H9 (cell line): ENCODE measurements at regions not wholly inside any gene's neighbourhood (a gene's known extent, or its start where the extent isn't known, plus 50 kb on each side); places are given as distances from the start of the nearest gene placed in this dataset.

ENCODE experiments used
- DNase-seq: peaks from one replicate; pipeline ENCODE4 v3.0.0-alpha.2; 2017
- H2AFZ ChIP-seq: one replicate; pipeline ENCODE4 v1.6.1; 2013; ENCODE audit warnings: mild to moderate bottlenecking, low read length, control low read depth, moderate library complexity
- H2AK5ac ChIP-seq: 2 replicates; pipeline ENCODE4 v1.6.1; 2013; ENCODE audit warnings: low read length, control low read depth, mixed read lengths; ENCODE audit not compliant: insufficient read length
- H2BK120ac ChIP-seq: one replicate; pipeline ENCODE4 v1.6.1; 2013; ENCODE audit warnings: low read depth, mild to moderate bottlenecking, low read length, control low read depth, inconsistent platforms; ENCODE audit not compliant: poor library complexity, severe bottlenecking
- H2BK12ac ChIP-seq: 2 replicates; pipeline ENCODE4 v1.6.1; 2013; ENCODE audit warnings: low read length, control low read depth, mixed read lengths, low read depth; ENCODE audit not compliant: insufficient read length
- H2BK15ac ChIP-seq: 2 replicates; pipeline ENCODE4 v1.6.1; 2013; ENCODE audit warnings: low read depth, low read length, control low read depth
- H2BK20ac ChIP-seq: one replicate; pipeline ENCODE4 v1.6.1; 2013; ENCODE audit warnings: low read depth, mild to moderate bottlenecking, low read length, control low read depth, inconsistent platforms; ENCODE audit not compliant: poor library complexity, severe bottlenecking
- H2BK5ac ChIP-seq: 2 replicates; pipeline ENCODE4 v1.6.1; 2013; ENCODE audit warnings: low read length, control low read depth, mixed read lengths; ENCODE audit not compliant: insufficient read length
- H3K14ac ChIP-seq: 2 replicates; pipeline ENCODE4 v1.6.1; 2013; ENCODE audit warnings: low read length, control low read depth; ENCODE audit not compliant: insufficient read depth
- H3K18ac ChIP-seq: 2 replicates; pipeline ENCODE4 v1.6.1; 2013; ENCODE audit warnings: low read depth, mild to moderate bottlenecking, mixed read lengths, low read length, control low read depth; ENCODE audit not compliant: insufficient read length
- H3K23ac ChIP-seq: 2 replicates; pipeline ENCODE4 v1.6.1; 2013; ENCODE audit warnings: low read length, control low read depth, mixed read lengths, low read depth; ENCODE audit not compliant: insufficient read length
- H3K23me2 ChIP-seq: 2 replicates; pipeline ENCODE4 v1.6.1; 2013; ENCODE audit warnings: low read depth, mild to moderate bottlenecking, mixed read lengths, low read length, control low read depth; ENCODE audit not compliant: insufficient read length, poor library complexity, severe bottlenecking
- H3K27ac ChIP-seq: 2 replicates; pipeline ENCODE4 v1.5.1; 2013; ENCODE audit warnings: low read length, control low read depth, mixed read lengths, low read depth; ENCODE audit not compliant: insufficient read length
- H3K27me3 ChIP-seq: 2 replicates; pipeline ENCODE4 v1.6.1; 2013; ENCODE audit warnings: low read length, control low read depth, inconsistent platforms; ENCODE audit not compliant: insufficient read depth
- H3K4ac ChIP-seq: 2 replicates; pipeline ENCODE4 v1.6.1; 2013; ENCODE audit warnings: low read depth, mild to moderate bottlenecking, control low read depth, inconsistent platforms, low read length, moderate library complexity
- H3K4me1 ChIP-seq: 2 replicates; pipeline ENCODE4 v1.6.1; 2013; ENCODE audit warnings: low read length, control low read depth, inconsistent platforms; ENCODE audit not compliant: insufficient read depth
- H3K4me2 ChIP-seq: 2 replicates; pipeline ENCODE4 v1.6.1; 2013; ENCODE audit warnings: low read length, control low read depth, mixed read lengths; ENCODE audit not compliant: insufficient read length, insufficient read depth
- H3K56ac ChIP-seq: 2 replicates; pipeline ENCODE4 v1.6.1; 2013; ENCODE audit warnings: low read depth, mild to moderate bottlenecking, mixed read lengths, low read length, control low read depth; ENCODE audit not compliant: insufficient read length
- H3K79me1 ChIP-seq: 2 replicates; pipeline ENCODE4 v1.6.1; 2013; ENCODE audit warnings: low read depth, mild to moderate bottlenecking, moderate library complexity, low read length, control low read depth, inconsistent platforms; ENCODE audit not compliant: insufficient read depth, poor library complexity, severe bottlenecking
- H3K79me2 ChIP-seq: 2 replicates; pipeline ENCODE4 v1.6.1; 2013; ENCODE audit warnings: low read length, control low read depth, inconsistent platforms; ENCODE audit not compliant: insufficient read depth
- H3K9ac ChIP-seq: 2 replicates; pipeline ENCODE4 v1.6.1; 2013; ENCODE audit warnings: low read length, control low read depth, mixed read lengths; ENCODE audit not compliant: insufficient read length; ENCODE audit errors: extremely low read depth
- H3K9me3 ChIP-seq: one replicate; pipeline ENCODE4 v1.6.1; 2013; ENCODE audit warnings: low read depth, low read length, inconsistent platforms; ENCODE audit not compliant: control insufficient read depth
- H3T11ph ChIP-seq: one replicate; pipeline ENCODE4 v1.6.1; 2013; ENCODE audit warnings: mild to moderate bottlenecking, low read length, control low read depth, inconsistent platforms
- H4K20me1 ChIP-seq: one replicate; pipeline ENCODE4 v1.6.1; 2013; ENCODE audit not compliant: control insufficient read depth, insufficient read length, insufficient read depth
- H4K5ac ChIP-seq: 2 replicates; pipeline ENCODE4 v1.6.1; 2013; ENCODE audit warnings: low read depth, mild to moderate bottlenecking, mixed read lengths, low read length, control low read depth; ENCODE audit not compliant: insufficient read length
- H4K8ac ChIP-seq: replicated peaks from 2 replicates; pipeline ENCODE4 v1.6.1; 2013; ENCODE audit warnings: low read length, control low read depth, mixed read lengths, low read depth; ENCODE audit not compliant: insufficient read length
- H4K91ac ChIP-seq: 2 replicates; pipeline ENCODE4 v1.6.1; 2013; ENCODE audit warnings: low read depth, mild to moderate bottlenecking, moderate library complexity, mixed read lengths, low read length, control low read depth; ENCODE audit not compliant: insufficient read length
- H3K27ac Mint-ChIP-seq, 3 experiments: 2 replicates in 2 of 3; 3 replicates in 1 of 3; pipeline ENCODE4 v1.8.0; 2020 to 2021; ENCODE audit warnings: mixed read lengths in 3 of 3, mild to moderate bottlenecking in 1 of 3, moderate library complexity in 1 of 3
- H3K27me3 Mint-ChIP-seq: 2 replicates; pipeline ENCODE4 v1.8.0; 2021; ENCODE audit warnings: low read depth, mild to moderate bottlenecking, moderate library complexity, mixed read lengths
- H3K36me3 Mint-ChIP-seq, 3 experiments: 2 replicates in 2 of 3; 3 replicates in 1 of 3; pipeline ENCODE4 v1.8.0; 2020 to 2021; ENCODE audit warnings: low read depth in 3 of 3, mixed read lengths in 3 of 3; ENCODE audit not compliant: insufficient read depth in 1 of 3
- H3K4me1 Mint-ChIP-seq, 2 experiments: 2 replicates each; pipeline ENCODE4 v1.8.0; 2020; ENCODE audit warnings: mixed read lengths in 2 of 2
- H3K4me3 Mint-ChIP-seq, 2 experiments: 2 replicates in 1 of 2; 3 replicates in 1 of 2; pipeline ENCODE4 v1.8.0; 2020 to 2021; ENCODE audit warnings: mild to moderate bottlenecking in 2 of 2, mixed read lengths in 2 of 2, moderate library complexity in 1 of 2
- H3K9me3 Mint-ChIP-seq, 2 experiments: 2 replicates in 1 of 2; 3 replicates in 1 of 2; pipeline ENCODE4 v1.8.0; 2020; ENCODE audit warnings: mild to moderate bottlenecking in 2 of 2, mixed read lengths in 2 of 2, moderate library complexity in 1 of 2
- CTCF ChIP-seq: fragments of 200-600 bp; sonication (generic); conservative IDR thresholded peaks from 3 replicates; pipeline ENCODE4 v1.8.0; 2021; ENCODE audit warnings: antibody characterized with exemption, mild to moderate bottlenecking
- WGBS: extraction: QIAGEN DNeasy Blood & Tissue Kit; methylation state at CpG from one replicate; pipeline ENCODE4 v1.1.7; 2013; ENCODE audit warnings: missing lambda C conversion rate, low lambda C conversion rate, mixed read lengths; ENCODE audit not compliant: insufficient read length; ENCODE audit errors: extremely low coverage; 5-methylcytosine and 5-hydroxymethylcytosine counted together

- H3K23ac ChIP-seq, result no peak overlapping the region
- no peaks in the 10 kb centered on the region for H3K27me3 ChIP-seq
- no peak overlapping the region for H2BK15ac ChIP-seq
- H3K9me3 ChIP-seq, result no peaks in the 10 kb centered on the region
- TF ChIP-seq CTCF, result no peak
- no peak overlapping the region for H3K18ac ChIP-seq
- Mint-ChIP-seq H3K4me3 (no peak overlapping the region), H3K27me3 (no peaks in the 10 kb centered on the region; the same call in 1 of the 2 replicates), H3K36me3 (no peaks in the 10 kb centered on the region), H3K9me3 (no peaks in the 10 kb centered on the region), H3K4me1 (no peaks in the 10 kb centered on the region), H3K27ac (no peak overlapping the region)
- H4K5ac ChIP-seq, result no peak overlapping the region
- no peaks in the 10 kb centered on the region for H3K4me1 ChIP-seq
- H2BK5ac ChIP-seq, result no peak overlapping the region
- no peak overlapping the region for H2BK20ac ChIP-seq
- H3K79me1 ChIP-seq, result no peaks in the 10 kb centered on the region
- no peak overlapping the region for H3K4ac ChIP-seq
- no peak overlapping the region for H3K14ac ChIP-seq
- no peak overlapping the region for H4K8ac ChIP-seq
- H3K9ac ChIP-seq, result no peak overlapping the region
- no peak overlapping the region for H4K91ac ChIP-seq
- no peak overlapping the region for H2AFZ ChIP-seq
- H2AK5ac ChIP-seq, result no peak overlapping the region
- no peak overlapping the region for H3K27ac ChIP-seq
- H3K79me2 ChIP-seq, result no peaks in the 10 kb centered on the region
- no peaks in the 10 kb centered on the region for H3K23me2 ChIP-seq
- H2BK120ac ChIP-seq, result no peak overlapping the region
- DNase-seq, result no peak
- no peak overlapping the region for H3K4me2 ChIP-seq
- no peaks in the 10 kb centered on the region for H4K20me1 ChIP-seq
- H3T11ph ChIP-seq, result no peak overlapping the region
- WGBS, result no CpG with 5 or more reads among the region's 3 CpGs
- no peak overlapping the region for H3K56ac ChIP-seq
- no peak overlapping the region for H2BK12ac ChIP-seq
Observed at GRCh38 chr2:21710496-21710895, 586.7 kb downstream of the TDRD15 start.
